A673 (cell line): ENCODE measurements at regions not wholly inside any gene's neighbourhood (a gene's known extent, or its start where the extent isn't known, plus 50 kb on each side); places are given as distances from the start of the nearest gene placed in this dataset.
"Not testable (repeated sequence)": the region's sequence is repeated elsewhere in the genome, so short reads cannot be mapped to it uniquely, and the experiment has no call there.

Experiments
- CTCF ChIP-seq: fragments of 300-800, 200-600 bp; sonication (generic); conservative IDR thresholded peaks from 2 replicates; pipeline ENCODE4 v1.5.1; 2017; ENCODE audit warnings: low read depth, mild to moderate bottlenecking, antibody characterized with exemption, low read length, moderate library complexity, mixed read lengths
- EZH2 ChIP-seq: fragments of 200-600 bp; sonication (generic); IDR thresholded peaks from 2 replicates; pipeline ENCODE4 v1.6.1; 2017; ENCODE audit warnings: borderline replicate concordance, low read depth, mild to moderate bottlenecking, mixed read lengths, antibody characterized with exemption, low read length; ENCODE audit not compliant: poor library complexity, severe bottlenecking

GRCh38 chr16:29108625-29109169, 123.8 kb downstream of the LAT start:
- TF ChIP-seq CTCF, EZH2: not testable (repeated sequence)
